ENCODE measurements at regions not wholly inside any gene's neighbourhood (a gene's known extent, or its start where the extent isn't known, plus 50 kb on each side); places are given as distances from the start of the nearest gene placed in this dataset.

DNA sequence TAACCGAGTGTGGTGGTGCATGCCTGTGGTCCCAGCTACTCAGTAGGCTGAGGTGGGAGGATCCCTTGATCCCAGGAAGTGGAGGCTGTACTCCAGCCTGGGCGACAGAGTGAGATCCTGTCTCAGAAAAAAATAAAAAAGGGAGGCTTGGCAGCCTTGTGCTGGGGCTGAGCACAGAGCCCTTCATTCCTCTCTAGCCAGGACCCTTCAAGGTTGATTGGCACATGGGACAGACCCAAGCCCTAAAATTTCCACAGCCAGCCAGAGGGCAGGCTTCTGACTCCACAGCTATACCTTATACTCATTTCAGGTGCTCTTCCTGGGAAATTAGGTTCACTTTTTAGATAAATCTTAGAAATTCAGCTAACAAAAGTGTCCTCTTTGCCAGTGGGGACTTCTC lies 553.0 kb upstream of the CPEB2 start:
- no peak for DNase-seq (ENCODE audit: low read depth)

DNA sequence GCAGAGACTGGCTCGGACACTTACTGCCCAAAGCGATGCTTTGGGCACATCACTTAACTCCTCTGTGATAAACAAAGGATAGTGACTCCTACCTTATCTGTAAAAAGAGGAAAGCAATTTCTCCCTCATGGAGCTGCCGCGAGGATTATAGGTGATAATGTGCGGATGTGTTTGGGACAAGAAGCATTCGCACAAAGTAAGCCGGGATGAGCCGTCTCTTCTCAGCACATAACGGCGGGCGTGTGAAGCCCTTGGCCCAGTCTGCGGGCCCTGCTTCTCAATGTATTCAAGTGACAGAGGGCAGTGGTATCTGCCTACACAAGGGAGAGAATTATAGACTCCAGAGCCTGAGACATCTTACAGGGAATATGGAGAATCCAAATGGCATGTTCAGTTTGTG lies 550.3 kb upstream of the CPEB2 start:
- no peak for DNase-seq (ENCODE audit: low read depth)

DNA sequence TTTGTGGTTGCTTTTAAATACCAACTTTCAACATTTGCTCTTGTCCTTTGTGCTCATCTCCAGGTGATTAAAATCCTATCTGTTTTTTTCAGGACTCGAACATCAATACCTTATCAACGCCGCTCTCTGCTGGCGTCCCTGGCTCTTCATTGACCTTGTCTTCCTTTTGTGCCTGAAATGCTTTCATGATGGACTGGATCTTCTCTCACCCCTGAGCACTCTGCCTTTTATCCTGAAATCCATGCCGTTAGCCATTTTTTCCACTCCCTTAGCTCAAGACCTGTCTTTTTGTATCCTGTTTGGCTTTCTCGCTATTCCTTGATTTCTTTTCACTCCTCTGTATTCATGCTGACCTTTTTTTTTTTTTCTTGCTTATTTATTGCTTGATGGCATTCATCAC lies 549.5 kb upstream of the CPEB2 start:
- no peak for DNase-seq (ENCODE audit: low read depth)

DNA sequence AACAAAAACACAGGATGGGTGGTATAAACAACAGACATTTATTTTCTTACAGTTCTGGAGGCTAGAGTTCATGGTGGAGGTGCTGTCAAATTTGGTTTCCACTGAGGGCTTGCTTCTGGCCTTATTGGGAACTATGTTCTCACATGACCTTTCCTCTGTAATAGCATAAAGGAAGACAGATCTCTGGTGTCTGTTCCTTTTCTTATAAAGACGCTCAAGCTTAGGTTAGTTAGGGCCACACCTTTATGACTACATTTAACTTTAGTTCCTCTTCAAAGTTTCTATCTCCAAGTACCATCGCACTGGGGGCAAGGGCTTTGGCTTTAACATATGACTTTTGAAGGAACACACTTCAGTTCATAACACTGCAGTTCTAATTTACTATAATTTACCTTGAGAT lies 543.8 kb upstream of the CPEB2 start:
- DNase-seq (ENCODE audit: low read depth), result no peak

DNA sequence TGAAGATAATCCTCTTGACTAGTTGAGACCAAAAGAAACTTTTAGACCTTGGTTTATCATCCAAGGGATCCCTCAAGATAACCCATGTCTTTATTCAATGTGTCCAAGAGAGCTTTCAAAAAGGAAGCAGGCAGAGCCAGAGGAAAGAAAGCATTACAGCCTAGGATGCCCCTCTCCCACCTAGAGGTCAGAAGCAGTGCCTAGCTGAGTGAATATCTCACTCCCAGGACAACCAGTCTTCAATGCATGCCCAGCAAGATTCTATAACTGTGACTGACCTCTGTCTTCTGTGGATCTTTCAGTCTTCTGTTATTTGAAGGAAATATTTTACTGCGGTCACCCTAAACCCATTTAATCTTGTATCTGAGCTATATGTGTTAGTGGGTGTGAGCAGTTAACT lies 537.2 kb upstream of the CPEB2 start:
- no peak for DNase-seq (ENCODE audit: low read depth)

DNA sequence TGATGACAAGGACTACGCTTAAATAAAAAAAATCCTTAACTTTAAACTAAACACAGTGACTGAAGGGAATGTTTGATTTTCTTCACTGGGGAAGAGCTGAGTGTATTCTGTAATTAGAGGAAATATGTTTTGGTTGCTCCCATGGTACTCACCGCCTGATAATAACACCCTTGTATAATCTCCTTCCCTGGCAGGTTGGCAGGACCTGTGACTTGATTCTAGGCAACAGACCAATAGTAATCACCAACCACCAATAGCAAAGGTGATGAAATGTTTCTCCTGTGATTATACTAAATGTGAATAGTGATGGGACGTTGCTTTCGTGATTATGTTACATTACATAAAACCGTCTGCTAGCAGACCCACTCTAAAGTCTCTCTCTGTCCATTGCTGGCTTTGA lies 536.8 kb upstream of the CPEB2 start:
- DNase-seq (ENCODE audit: low read depth), result no peak

DNA sequence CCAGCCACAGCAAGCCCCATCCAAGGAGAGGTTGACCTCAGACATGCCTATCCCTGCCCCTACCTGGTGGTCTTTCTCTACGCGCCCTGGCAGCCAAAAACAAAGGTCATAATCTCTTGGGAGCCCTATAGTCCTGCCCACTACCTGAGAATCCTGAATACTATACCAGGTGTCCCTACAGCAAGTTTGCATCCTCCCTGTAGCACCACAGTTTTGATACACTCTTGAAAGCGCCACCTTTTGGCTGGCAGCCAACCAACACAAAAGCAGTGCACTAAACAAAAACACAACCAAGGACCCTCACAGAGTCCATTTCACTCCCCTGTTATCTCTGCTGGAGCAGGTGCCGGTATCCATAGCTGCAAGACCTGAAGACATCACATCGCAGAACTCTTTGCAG lies 523.8 kb upstream of the CPEB2 start:
- no peak for DNase-seq (ENCODE audit: low read depth)

DNA sequence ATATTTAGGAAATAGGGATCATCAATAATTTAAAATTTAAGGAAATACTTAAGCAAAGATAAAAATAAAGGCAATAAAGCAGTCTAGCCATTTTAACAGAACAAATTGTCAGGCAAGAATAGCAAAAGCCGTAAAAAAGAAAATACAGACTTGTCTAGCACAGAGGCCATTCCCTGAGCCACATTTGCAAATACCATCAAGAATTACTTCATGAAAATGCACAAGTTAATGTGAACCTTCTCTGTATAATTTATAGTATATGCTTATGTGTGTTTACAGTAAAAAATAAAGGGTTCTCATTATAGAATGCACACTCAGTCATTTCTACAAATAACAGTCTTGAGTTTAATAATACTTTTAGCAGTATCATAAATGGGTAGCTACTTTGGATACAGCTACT lies 505.9 kb upstream of the CPEB2 start:
- DNase-seq (ENCODE audit: low read depth), result no peak

DNA sequence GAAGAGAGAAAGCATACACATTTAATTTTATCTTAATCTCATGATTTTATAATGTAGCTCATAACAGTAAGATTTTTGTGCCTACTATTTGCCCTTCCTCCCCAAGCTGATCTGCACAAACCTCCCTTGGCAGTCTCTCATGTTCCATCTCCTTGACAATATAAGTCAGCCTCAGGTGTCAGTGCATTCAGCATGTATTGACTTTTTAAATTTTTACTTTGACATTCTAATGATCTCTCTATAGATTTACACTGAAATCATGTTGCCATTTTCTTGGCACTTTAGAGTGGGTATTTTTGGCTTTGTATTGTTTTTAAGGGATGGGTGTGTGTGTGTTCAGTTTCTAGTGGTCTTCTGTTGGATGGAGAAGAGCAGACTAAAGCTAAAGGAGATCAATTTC lies 505.3 kb upstream of the CPEB2 start:
- no peak for DNase-seq (ENCODE audit: low read depth)

DNA sequence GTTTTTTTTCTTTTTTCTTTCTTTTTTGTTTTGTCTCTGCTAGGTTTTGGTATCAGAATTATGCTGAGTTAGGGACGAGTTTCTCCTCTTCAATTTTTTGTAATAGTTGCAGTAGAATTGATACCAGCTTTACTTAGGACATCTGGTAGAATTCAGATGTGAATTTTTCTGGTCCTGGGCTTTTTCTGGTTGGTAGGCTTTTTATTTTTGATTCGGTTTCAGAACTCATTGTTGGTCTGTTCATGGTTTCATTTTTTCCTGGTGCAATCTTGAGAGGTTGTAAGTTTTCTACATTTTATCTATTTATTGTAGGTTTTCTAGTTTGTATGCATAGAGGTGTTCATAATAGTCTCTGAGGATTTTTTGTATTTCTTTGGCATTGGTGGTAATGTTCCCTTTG lies 498.1 kb upstream of the CPEB2 start:
- DNase-seq (ENCODE audit: low read depth), result no peak

DNA sequence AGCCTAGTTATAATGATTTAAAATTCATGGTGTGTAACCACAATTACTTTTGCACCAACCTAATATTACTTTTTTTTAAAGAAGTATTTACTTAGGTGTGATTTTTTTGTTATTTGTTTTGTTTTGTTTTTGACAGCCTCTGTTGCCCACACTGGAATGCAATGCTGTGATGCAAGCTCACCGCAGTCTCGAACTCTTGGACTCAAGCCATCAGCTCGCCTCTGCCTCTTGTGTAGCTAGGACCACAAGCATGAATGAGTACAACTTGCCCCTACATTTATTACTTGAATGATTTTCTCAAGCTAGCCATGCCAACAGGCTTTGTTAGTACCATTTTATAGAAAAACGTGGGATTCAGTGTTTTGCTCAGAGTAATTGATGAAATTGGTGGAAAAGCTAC lies 488.8 kb upstream of the CPEB2 start:
- DNase-seq (ENCODE audit: low read depth), result no peak

DNA sequence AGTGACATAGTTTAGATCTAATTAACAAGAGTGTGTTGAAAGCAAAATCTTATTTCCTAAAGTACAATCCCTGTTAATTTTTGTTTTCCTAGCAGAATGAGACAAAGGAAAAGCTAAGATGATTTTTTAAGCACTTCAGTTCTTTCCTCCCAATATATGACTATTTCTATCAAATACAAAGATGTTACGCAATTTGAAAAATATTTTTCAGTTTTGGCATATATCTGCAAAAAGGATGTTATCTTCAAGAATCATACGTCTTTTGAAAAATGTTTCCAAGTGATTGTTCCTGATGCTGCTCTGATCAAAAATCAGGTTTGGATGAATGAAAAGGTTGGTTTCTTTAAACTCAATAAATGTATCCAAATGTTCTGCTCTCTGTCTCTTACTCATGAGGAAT lies 486.7 kb upstream of the CPEB2 start:
- DNase-seq (ENCODE audit: low read depth), result no peak

DNA sequence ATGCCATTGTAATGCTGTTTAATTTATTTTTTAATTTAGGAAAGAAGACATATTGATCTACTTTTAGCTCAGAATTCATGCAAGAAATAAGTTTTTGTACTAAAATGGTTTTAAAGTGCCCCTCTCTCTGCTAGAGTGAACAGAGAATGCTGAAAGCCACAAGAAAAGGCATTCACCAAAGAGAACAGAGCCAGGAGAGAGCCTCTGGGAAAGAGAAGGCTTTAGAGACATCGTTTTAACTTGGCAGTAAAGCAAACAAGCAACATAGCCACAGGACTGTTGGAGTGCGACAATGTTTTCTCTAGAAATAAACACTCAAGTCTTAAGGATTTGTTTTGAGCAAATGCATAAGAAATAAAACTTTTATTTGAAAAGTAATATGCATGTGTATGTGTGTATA lies 484.1 kb upstream of the CPEB2 start:
- no peak for DNase-seq (ENCODE audit: low read depth)

DNA sequence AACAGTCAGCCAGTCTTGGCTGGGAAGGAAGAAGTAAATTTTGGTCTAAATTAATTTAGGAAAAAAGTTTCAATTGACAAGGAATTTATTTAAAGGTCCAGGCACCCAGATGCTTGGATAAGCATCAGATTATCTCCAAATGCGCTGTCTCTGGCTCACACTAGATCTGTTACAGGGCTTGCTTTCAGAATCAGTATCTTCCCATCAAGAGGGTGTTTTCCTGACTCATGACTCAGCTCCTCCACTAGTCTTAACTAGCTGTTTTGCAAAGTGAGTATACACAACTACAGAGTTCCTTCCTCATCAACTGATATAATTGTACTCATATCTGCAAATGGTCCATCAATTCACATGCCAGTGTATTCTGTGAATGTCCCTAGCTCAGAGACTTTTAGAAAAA lies 482.1 kb upstream of the CPEB2 start:
- no peak for DNase-seq (ENCODE audit: low read depth)

DNA sequence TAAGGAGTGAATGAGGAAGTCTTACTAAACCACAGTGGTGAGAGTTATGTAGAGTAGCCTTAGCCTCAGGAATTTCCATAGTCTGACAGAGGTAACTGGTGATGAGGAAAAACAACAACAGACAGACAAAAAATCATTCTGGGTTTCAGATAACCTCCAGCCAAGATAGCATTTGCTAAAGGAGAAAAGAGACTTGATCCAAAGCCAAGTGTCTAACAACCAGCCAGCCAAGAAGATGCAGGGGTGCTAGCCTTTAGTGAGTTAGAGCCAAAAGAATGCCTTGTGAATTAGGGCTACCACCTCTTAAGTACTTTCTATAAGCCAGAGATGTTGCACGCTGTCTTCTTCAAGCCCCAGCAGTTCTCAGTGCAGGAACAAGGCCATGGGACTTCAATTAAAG lies 478.0 kb upstream of the CPEB2 start:
- no peak for DNase-seq (ENCODE audit: low read depth)

DNA sequence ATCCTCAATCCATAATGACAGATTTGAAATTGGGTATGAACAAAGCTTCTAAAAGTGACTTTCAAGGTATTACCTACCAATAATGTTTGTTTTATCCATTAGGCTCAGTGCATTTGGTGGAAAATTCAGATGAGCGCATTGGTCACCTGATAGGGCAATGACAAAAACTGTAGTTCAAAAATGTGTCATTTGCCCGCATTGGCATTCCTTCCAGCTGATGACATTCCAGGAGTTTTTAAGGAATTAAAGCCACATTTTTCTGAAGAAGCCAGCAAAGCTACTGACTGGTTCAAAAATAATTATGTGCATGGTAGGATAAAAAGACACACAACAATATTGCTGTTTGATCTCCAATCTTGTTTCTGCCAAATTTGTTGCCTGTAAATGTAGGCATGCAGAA lies 473.4 kb upstream of the CPEB2 start:
- DNase-seq (ENCODE audit: low read depth), result no peak

DNA sequence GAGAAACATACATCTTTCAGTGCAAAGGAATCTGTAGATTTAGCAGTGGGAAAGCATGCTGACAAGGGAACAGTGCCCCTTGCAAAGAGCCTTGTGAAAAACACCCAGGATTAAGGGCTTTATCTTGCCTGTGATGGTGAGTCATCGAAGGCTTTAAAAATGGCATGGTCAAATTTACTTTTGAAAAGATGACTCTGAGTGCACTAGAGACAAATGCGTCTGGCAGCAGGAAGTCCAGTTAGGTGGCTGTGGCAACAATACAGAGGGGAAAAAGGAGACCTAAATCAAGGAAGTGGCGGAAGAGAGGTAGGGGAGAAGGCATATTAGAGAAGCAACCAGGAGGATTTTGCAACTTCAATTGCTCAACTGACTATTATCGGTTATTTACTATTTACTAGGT lies 472.6 kb upstream of the CPEB2 start:
- DNase-seq (ENCODE audit: low read depth), result no peak

DNA sequence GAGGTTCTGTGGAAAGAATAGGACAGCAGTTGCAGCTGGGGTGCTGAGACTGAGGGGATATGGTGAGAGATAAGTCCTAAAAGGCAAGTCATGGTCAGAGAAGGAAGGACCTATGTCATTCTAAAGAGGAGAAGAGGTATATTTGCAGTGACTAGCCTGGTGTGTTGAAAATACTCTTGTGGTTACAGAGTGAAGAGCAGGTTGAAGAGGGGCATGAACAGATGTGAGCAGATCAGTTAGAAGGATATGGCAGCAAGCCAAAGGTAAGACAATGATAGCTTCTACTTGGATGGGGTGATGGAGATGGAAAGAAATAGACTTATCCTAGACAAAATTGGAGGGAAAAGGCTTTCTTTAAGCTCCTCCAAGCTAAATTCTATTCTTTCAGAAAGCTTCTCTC lies 469.8 kb upstream of the CPEB2 start:
- no peak for DNase-seq (ENCODE audit: low read depth)

DNA sequence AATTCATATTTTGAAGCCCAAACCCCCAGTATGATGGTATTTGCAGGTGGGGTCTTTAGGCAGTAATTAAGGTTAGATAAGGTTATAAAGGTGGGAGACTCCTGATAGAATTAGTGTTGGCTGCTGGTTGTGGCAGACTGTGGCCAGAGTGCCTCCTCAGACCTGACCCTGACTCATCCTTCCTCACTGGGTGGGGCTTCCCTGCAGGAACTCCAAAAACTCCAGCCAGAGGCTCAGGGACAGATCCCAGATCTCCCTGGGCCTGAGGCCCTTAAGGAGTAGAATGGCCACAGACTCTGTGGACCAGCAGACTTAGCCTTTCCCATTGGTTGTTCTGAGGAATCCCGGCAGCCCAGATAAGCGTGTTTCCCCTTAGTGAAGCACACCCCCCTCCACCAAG lies 463.0 kb upstream of the CPEB2 start:
- DNase-seq (ENCODE audit: low read depth), result no peak

DNA sequence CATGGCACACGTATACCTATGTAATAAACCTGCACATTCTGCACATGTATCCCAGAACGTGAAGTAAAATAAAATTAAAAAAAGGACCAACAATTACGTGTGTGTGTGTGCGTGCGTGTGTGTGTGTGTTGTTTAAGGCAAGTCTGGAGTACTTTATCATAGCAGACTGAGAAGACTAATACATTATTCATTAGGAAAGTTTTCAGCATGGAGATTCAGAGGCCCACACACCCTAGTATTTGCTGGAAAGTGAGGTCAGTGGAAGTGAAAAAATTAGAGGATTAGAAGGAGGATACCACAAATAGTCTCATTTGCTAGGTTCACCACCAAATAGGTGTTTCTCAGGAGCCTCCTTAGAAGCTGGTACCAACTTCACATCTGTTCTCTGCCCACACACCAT lies 457.1 kb upstream of the CPEB2 start:
- no peak for DNase-seq (ENCODE audit: low read depth)

DNA sequence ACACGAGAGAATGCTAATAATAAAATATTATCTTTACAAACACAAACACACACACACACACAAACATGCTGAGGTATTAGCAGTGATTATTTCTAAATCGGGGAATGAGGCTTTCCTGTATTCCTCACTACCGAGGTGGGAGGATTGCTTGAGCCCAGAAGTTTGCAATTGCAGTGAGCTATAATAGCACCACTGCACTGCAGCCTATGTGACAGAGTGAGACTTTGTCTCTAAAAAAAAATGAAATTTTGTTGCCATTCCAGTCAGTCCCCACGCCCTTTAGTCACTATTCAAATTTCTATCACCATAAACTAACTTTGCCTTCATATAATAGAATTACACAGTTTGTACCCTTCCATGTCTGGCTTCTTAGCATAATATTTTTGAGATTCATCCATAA lies 456.5 kb upstream of the CPEB2 start:
- no peak for DNase-seq (ENCODE audit: low read depth)

DNA sequence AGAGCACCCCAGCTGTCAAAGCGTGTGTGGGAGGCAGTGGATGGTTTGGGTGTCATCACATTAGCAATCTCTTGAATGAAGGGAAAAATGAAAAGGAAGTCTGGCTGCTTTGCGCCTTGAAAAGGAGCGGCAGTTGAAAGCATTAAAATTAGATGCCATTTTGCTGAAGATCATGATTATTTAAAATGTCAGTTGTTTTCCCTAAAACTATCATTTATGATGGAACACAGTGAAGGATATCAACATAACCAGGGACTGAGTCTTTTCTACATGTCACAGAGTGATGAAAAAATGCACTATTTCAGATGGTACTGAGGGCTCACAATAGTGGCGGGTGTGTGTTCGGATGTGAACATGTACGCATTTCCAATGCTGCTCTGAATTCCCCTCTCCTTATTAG lies 450.2 kb upstream of the CPEB2 start:
- no peak for DNase-seq (ENCODE audit: low read depth)

DNA sequence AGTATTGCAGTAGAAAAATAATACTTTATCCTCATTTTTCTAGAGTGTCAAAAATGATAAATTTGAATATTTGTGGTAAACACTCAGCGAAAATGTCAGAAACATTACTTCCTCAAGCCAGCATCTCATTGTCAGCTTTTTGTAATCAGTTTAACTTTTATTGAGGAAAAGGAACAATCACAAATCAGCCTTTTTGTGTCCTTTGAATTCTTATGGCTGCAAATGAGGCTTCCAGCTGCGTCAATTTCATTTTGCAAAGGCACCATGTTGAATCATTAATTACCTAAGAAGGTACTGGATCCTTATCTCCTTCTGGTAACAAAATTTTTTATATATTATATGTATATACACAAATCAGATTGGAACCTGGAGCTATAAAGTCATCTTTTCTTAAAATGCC lies 442.6 kb upstream of the CPEB2 start:
- no peak for DNase-seq (ENCODE audit: low read depth)

DNA sequence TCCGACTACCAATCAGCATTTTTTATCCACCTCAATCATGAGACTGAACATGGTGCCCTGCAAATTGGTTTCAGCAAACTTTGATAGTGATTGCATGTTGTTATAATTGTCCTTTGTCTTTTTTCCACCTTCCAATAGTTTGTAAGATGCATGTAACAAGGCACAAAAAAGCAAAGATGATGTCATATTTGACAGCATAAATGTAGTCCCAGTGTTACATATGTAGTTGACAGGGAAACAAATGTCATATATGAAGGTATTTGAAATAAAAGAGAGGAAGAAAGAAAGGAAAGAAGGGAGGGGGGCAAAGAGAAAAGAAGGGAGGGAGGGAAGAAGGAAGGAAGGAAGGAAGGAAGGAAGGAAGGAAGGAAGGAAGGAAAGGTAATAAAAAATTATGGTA lies 441.7 kb upstream of the CPEB2 start:
- DNase-seq (ENCODE audit: low read depth), result no peak

DNA sequence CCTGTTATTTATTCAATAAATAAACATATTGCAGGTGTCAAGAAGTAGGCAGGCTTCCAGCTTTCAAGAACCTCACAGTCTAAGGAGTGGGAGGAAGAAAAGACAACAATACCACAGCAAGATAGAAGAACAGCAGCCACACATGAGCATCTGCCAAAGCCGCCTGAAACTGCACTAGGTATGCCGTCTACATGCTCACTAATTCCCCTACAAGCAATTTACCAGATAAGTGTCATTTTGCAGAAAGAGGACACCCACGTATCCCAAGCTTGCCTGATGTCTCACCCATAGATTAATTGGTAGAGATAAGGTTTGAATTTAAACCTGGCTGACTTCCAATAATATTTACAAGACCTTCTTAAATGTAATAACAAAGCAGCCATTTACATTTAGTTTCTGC lies 439.4 kb upstream of the CPEB2 start:
- DNase-seq (ENCODE audit: low read depth), result no peak

DNA sequence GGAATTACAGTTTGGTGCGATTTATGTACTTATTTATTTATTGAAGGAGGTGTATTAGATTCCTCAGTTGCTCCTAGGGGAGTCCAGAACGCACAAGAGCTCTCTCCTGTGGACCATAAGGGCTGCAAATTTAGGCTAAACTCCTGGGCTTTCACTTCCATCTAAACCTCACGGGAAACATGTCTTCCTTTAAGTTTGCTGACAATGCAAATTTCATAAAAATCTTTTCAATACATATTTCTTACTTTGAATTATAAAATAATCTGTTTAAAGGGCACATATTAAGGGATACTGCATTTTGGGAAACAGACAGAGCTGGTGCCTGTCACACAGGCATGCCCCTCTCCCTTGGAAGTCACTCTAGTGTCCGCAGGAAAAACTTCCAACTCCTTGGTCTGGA lies 438.0 kb upstream of the CPEB2 start:
- no peak for DNase-seq (ENCODE audit: low read depth)
